ENCODE measurements at regions not wholly inside any gene's neighbourhood (a gene's known extent, or its start where the extent isn't known, plus 50 kb on each side); places are given as distances from the start of the nearest gene placed in this dataset.

DNA sequence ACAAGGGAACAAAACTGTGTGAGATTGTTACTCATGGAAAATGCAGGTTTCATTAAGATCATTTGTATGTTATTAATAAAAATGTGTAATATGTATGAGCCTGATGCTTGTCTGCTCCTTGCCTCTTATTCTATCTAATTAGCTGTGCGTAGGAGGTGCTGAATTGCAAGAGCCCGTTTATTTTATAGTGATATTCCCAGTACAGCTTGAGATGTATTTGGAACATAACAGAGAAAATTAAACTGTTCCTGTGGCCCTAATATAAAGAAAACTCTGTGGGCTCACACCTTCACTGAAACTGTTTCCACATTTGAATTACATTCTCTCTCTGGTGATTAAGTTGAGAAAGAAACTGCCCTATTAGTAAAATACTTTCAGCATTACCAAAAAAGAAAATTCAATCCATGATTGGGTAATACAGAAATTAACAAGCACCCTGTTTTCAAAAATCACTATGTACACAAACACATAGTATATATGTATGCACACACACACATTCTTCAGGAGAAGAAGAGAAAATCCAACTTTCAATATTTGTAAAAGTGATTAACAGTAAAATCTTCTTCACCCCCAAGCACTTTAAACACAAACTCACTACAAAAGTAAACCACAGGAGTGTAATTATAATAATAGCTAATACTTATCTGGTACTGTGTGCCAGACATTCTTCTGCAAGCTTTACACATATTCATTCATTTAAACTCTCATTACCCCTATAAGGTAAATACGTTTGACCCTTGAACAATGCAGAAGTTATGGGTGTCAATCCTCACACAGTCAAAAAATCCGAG is 233.2 kb downstream of the PHLDA1 start:
- H3K4me1 ChIP-seq (replicated peaks in 1 of 2; ENCODE audit: control insufficient read depth in 2 of 2, insufficient read depth in 2 of 2, low read length in 2 of 2), result no peaks in the 10 kb centered on the region
- no peaks in the 10 kb centered on the region for H3K36me3 ChIP-seq (ENCODE audit: control insufficient read depth, insufficient read depth, low read length)
- H3K27ac ChIP-seq (ENCODE audit: extremely low read depth, low read depth, low read length), result no peak overlapping the region
- H3K9me1 ChIP-seq (ENCODE audit: control insufficient read depth, insufficient read depth, low read length), result no peaks in the 10 kb centered on the region
- no peaks in the 10 kb centered on the region for H4K20me1 ChIP-seq (replicated peaks; ENCODE audit: control insufficient read depth, insufficient read depth, low read length)
- CTCF ChIA-PET (ENCODE audit: low intra/inter-chr PET ratio), result no interaction called here
- BruUV-seq (replicated peaks), result no TSS peak
- H3K9ac ChIP-seq (ENCODE audit: insufficient read depth in 1 of 2, low read depth in 2 of 2, low read length in 2 of 2), result no peak overlapping the region
- FAIRE-seq (no peak), ATAC-seq (no peak), DNase-seq (ENCODE audit: extremely low read depth in 1 of 4, low spot score in 3 of 4) (no peak)
- POLR2A ChIA-PET, result no interaction called here
- H2AFZ ChIP-seq (ENCODE audit: low read depth, low read length), result no peak overlapping the region
- no peaks in the 10 kb centered on the region for H3K9me3 ChIP-seq (replicated peaks; ENCODE audit: control insufficient read depth, insufficient read depth, low read depth, low read length)
- 0% methylated on average over 4 of the region's 4 CpGs for WGBS (ENCODE audit: insufficient coverage, low coverage, missing lambda C conversion rate)
- H3K4me2 ChIP-seq (ENCODE audit: insufficient read depth, low read length), result no peak overlapping the region
- no peak for TF ChIP-seq ZNF785 (CRISPR knock-in tag; IDR thresholded peaks at IDR 0.05)
- no peak for TF ChIP-seq MYNN (IDR thresholded peaks at IDR 0.05)
- no peak for TF ChIP-seq MYNN (CRISPR knock-in tag; IDR thresholded peaks at IDR 0.05)
- no peak for TF ChIP-seq FIP1L1 (IDR thresholded peaks at IDR 0.05; ENCODE audit: low read depth, low read length, poor library complexity, severe bottlenecking)
- TF ChIP-seq, protein P1, sequence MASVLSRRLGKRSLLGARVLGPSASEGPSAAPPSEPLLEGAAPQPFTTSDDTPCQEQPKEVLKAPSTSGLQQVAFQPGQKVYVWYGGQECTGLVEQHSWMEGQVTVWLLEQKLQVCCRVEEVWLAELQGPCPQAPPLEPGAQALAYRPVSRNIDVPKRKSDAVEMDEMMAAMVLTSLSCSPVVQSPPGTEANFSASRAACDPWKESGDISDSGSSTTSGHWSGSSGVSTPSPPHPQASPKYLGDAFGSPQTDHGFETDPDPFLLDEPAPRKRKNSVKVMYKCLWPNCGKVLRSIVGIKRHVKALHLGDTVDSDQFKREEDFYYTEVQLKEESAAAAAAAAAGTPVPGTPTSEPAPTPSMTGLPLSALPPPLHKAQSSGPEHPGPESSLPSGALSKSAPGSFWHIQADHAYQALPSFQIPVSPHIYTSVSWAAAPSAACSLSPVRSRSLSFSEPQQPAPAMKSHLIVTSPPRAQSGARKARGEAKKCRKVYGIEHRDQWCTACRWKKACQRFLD (CRISPR knock-in tag; IDR thresholded peaks at IDR 0.05), result no peak
- no peak for TF ChIP-seq FOXA3 (CRISPR knock-in tag; conservative IDR thresholded peaks at IDR 0.05 in 1 of 2, IDR thresholded peaks at IDR 0.05 in 1 of 2)
- TF ChIP-seq, protein P2, sequence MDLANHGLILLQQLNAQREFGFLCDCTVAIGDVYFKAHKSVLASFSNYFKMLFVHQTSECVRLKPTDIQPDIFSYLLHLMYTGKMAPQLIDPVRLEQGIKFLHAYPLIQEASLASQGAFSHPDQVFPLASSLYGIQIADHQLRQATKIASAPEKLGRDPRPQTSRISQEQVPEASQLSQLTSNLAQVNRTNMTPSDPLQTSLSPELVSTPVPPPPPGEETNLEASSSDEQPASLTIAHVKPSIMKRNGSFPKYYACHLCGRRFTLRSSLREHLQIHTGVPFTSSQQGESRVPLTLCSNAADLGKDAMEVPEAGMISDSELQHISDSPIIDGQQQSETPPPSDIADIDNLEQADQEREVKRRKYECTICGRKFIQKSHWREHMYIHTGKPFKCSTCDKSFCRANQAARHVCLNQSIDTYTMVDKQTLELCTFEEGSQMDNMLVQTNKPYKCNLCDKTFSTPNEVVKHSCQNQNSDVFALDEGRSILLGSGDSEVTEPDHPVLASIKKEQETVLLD (IDR thresholded peaks at IDR 0.05), result no peak
- no peak for TF ChIP-seq SIRT6 (IDR thresholded peaks at IDR 0.05; ENCODE audit: low read depth, low read length)
- TF ChIP-seq, protein P3, sequence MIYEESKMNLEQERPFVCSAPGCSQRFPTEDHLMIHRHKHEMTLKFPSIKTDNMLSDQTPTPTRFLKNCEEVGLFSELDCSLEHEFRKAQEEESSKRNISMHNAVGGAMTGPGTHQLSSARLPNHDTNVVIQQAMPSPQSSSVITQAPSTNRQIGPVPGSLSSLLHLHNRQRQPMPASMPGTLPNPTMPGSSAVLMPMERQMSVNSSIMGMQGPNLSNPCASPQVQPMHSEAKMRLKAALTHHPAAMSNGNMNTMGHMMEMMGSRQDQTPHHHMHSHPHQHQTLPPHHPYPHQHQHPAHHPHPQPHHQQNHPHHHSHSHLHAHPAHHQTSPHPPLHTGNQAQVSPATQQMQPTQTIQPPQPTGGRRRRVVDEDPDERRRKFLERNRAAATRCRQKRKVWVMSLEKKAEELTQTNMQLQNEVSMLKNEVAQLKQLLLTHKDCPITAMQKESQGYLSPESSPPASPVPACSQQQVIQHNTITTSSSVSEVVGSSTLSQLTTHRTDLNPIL (CRISPR knock-in tag; IDR thresholded peaks at IDR 0.05), result no peak
- TF ChIP-seq NR2C2 (CRISPR knock-in tag; IDR thresholded peaks at IDR 0.05), result no peak
- no peak for TF ChIP-seq NR2C2 (tag; IDR thresholded peaks at IDR 0.05)
- TF ChIP-seq, protein P4, sequence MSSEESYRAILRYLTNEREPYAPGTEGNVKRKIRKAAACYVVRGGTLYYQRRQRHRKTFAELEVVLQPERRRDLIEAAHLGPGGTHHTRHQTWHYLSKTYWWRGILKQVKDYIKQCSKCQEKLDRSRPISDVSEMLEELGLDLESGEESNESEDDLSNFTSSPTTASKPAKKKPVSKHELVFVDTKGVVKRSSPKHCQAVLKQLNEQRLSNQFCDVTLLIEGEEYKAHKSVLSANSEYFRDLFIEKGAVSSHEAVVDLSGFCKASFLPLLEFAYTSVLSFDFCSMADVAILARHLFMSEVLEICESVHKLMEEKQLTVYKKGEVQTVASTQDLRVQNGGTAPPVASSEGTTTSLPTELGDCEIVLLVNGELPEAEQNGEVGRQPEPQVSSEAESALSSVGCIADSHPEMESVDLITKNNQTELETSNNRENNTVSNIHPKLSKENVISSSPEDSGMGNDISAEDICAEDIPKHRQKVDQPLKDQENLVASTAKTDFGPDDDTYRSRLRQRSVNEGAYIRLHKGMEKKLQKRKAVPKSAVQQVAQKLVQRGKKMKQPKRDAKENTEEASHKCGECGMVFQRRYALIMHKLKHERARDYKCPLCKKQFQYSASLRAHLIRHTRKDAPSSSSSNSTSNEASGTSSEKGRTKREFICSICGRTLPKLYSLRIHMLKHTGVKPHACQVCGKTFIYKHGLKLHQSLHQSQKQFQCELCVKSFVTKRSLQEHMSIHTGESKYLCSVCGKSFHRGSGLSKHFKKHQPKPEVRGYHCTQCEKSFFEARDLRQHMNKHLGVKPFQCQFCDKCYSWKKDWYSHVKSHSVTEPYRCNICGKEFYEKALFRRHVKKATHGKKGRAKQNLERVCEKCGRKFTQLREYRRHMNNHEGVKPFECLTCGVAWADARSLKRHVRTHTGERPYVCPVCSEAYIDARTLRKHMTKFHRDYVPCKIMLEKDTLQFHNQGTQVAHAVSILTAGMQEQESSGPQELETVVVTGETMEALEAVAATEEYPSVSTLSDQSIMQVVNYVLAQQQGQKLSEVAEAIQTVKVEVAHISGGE (CRISPR knock-in tag; IDR thresholded peaks at IDR 0.05), result no peak
- TF ChIP-seq FOSL1 (tag; conservative IDR thresholded peaks at IDR 0.05), result no peak
- no peak overlapping the region for H3K4me3 ChIP-seq
- intact Hi-C loops (cut with micrococcal nuclease), result no loop called here
- in situ Hi-C loops (cut with MboI), result no loop called here
- peaks cover 0 to 5% of the 10 kb centered on the region in 2 experiments; a peak in 1 of 5 replicates for H3K27me3 ChIP-seq (ENCODE audit: control insufficient read depth in 2 of 2, insufficient read depth in 2 of 2, low read length in 2 of 2)
- H3K79me2 ChIP-seq (ENCODE audit: control insufficient read depth, insufficient read depth, low read length), result no peaks in the 10 kb centered on the region
